Vagina (tissue), 2 donors: ENCODE measurements at regions not wholly inside any gene's neighbourhood (a gene's known extent, or its start where the extent isn't known, plus 50 kb on each side); places are given as distances from the start of the nearest gene placed in this dataset.
"Not testable (repeated sequence)": the region's sequence is repeated elsewhere in the genome, so short reads cannot be mapped to it uniquely, and the experiment has no call there.

Experiments used
- DNase-seq, 2 donors: peaks; one replicate each; pipeline ENCODE4 v3.0.0-alpha.2; 2017; ENCODE audit errors: extremely low spot score in 2 of 2
- H3K27ac ChIP-seq: fragments of 200-600 bp; sonication (generic); one replicate; pipeline ENCODE4 v1.5.1; 2019
- H3K27me3 ChIP-seq: fragments of 200-600 bp; sonication (generic); one replicate; pipeline ENCODE4 v1.5.1; 2019
- H3K36me3 ChIP-seq, 2 donors: fragments of 200-600 bp; sonication (generic); one replicate each; pipeline ENCODE4 v1.5.1; 2017 to 2019
- H3K4me1 ChIP-seq: fragments of 200-600 bp; sonication (generic); one replicate; pipeline ENCODE4 v1.5.1; 2019
- H3K4me3 ChIP-seq, 2 donors: fragments of 200-600 bp; sonication (generic); 1 replicate in 1 of 2; 2 replicates in 1 of 2; pipeline ENCODE4 v1.5.1; 2016 to 2019
- H3K9me3 ChIP-seq: fragments of 200-600 bp; sonication (generic); one replicate; pipeline ENCODE4 v1.5.1; 2019
- POLR2A ChIP-seq, 2 donors: fragments of 450-650 bp; IDR thresholded peaks; one replicate each; pipeline ENCODE4 v1.6.1; 2017; ENCODE audit warnings: antibody characterized with exemption in 2 of 2, mild to moderate bottlenecking in 2 of 2, moderate library complexity in 2 of 2
- POLR2AphosphoS5 ChIP-seq, 2 donors: sonication (generic); formaldehyde crosslinking; IDR thresholded peaks; one replicate each; pipeline ENCODE4 v1.9.0; 2017; ENCODE audit warnings: antibody characterized with exemption in 2 of 2, mild to moderate bottlenecking in 2 of 2, low read depth in 1 of 2; ENCODE audit not compliant: insufficient read depth in 1 of 2
- intact Hi-C: fragments of 100-400 bp; cut with DNase I; formaldehyde crosslinking; loops from one replicate; pipeline ENCODE4 v1.15.1; 2023
- TF ChIP-seq, protein P1 (sequence below), 3 experiments: fragments of 450-650 bp in 2 of 3; fragments of 200-600 bp in 1 of 3; sonication (generic) in 1 of 3; IDR thresholded peaks; one replicate each; pipeline ENCODE4 v1.5.1; 2017 to 2019; ENCODE audit warnings: antibody characterized with exemption in 3 of 3, mild to moderate bottlenecking in 2 of 3, moderate library complexity in 2 of 3

DNA sequence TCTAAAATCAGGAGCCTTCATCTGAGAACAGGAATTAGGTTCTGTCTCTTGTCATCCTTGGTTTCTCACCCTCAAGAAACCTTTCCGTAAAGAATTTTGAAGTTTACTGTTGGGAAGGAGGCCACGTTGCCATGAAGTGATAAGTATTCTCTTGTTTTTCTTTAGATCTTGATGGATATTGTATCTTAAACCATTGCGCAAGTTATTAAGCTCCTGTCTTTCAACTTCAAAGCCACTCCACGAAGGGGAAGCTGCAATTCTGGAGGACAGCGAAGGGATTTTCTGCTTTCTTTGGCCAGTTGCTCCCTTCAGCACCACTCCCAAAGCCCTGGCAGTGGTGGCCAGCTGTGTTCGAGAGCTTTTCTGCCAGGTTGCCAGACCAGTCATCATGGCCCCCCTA lies 198.1 kb upstream of the EXOC2 start:
- no peak for DNase-seq
- Histone ChIP-seq H3K4me3 (no peak overlapping the region), H3K4me1 (peaks cover 6% of the 10 kb centered on the region), H3K9me3 (no peaks in the 10 kb centered on the region), H3K27ac (no peak overlapping the region), H3K27me3 (no peaks in the 10 kb centered on the region), H3K36me3 (no peaks in the 10 kb centered on the region)
- intact Hi-C loops, result no loop called here
- TF ChIP-seq POLR2AphosphoS5 (IDR thresholded peaks at IDR 0.05; ENCODE audit: insufficient read depth in 1 of 2, low read depth in 1 of 2) (no peak), POLR2A (IDR thresholded peaks at IDR 0.05) (no peak)
- TF ChIP-seq, protein P1, sequence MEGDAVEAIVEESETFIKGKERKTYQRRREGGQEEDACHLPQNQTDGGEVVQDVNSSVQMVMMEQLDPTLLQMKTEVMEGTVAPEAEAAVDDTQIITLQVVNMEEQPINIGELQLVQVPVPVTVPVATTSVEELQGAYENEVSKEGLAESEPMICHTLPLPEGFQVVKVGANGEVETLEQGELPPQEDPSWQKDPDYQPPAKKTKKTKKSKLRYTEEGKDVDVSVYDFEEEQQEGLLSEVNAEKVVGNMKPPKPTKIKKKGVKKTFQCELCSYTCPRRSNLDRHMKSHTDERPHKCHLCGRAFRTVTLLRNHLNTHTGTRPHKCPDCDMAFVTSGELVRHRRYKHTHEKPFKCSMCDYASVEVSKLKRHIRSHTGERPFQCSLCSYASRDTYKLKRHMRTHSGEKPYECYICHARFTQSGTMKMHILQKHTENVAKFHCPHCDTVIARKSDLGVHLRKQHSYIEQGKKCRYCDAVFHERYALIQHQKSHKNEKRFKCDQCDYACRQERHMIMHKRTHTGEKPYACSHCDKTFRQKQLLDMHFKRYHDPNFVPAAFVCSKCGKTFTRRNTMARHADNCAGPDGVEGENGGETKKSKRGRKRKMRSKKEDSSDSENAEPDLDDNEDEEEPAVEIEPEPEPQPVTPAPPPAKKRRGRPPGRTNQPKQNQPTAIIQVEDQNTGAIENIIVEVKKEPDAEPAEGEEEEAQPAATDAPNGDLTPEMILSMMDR (IDR thresholded peaks at IDR 0.05), result no peak

DNA sequence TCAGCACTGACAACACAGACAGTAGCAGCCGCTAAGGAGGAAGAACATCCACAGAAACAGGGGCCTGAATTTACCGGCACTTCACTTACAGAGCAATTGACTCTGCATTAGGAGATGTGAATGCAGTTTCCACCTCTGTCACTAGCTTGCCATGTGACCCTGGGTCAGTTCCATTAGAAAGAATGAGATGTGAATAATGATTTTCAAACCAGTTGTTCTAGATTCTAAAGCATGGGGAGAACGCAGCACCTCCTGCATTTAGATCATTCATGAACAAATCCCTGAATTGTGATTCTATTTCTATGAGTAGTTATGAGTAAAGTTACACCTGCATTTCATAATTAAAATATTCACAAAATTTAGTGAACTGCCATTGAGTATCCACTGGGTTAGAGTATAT lies 197.3 kb upstream of the EXOC2 start:
- no peak for TF ChIP-seq POLR2AphosphoS5 (IDR thresholded peaks at IDR 0.05; ENCODE audit: insufficient read depth in 1 of 2, low read depth in 1 of 2)
- no peak for TF ChIP-seq POLR2A (IDR thresholded peaks at IDR 0.05)
- TF ChIP-seq, protein P1 (IDR thresholded peaks at IDR 0.05), result no peak
- no peaks in the 10 kb centered on the region for H3K9me3 ChIP-seq
- DNase-seq, result no peak
- H3K27me3 ChIP-seq, result no peaks in the 10 kb centered on the region
- no peaks in the 10 kb centered on the region for H3K36me3 ChIP-seq
- no peak overlapping the region for H3K4me3 ChIP-seq
- intact Hi-C loops, result no loop called here
- peaks cover 6% of the 10 kb centered on the region for H3K4me1 ChIP-seq
- H3K27ac ChIP-seq, result no peak overlapping the region

DNA sequence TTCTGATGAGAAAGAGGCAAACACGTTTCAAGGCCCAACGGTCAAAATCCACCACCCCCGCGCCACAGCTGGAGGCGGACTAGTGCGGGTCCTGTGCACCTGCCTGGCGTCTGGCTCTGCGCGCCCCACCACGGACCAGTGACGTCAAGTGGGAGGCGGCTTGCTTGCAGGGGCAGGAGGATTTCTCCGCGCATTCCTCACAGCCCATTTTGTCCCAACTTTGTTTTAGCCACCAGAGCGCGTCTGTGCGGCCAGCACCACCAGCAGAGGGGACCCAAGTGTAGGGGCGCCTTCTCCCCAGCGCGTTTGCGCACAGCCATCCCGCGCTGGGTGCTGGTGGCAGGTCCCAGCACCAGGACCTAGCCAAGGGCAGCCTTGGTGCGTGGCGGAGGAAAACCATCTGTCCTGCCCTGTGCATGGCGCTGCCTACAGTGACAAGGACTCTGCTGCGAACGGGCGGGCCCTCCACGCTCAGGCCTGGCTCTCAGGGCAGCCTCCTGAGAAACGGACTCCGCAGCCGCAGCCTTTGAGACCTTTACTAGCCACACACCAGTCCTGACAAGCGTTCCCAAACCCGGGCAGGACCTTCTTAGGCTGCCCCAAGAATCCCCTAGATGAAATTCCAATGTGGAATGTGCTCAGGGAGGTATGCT lies 194.8 kb upstream of the EXOC2 start:
- intact Hi-C loops, result no loop called here
- Histone ChIP-seq H3K4me1 (peaks cover 3% of the 10 kb centered on the region), H3K27me3 (no peaks in the 10 kb centered on the region), H3K27ac (no peak overlapping the region), H3K36me3 (no peaks in the 10 kb centered on the region), H3K9me3 (no peaks in the 10 kb centered on the region), H3K4me3 (no peak overlapping the region)
- DNase-seq, result no peak
- TF ChIP-seq POLR2A (IDR thresholded peaks at IDR 0.05) (no peak), POLR2AphosphoS5 (IDR thresholded peaks at IDR 0.05; ENCODE audit: insufficient read depth in 1 of 2, low read depth in 1 of 2) (no peak)

DNA sequence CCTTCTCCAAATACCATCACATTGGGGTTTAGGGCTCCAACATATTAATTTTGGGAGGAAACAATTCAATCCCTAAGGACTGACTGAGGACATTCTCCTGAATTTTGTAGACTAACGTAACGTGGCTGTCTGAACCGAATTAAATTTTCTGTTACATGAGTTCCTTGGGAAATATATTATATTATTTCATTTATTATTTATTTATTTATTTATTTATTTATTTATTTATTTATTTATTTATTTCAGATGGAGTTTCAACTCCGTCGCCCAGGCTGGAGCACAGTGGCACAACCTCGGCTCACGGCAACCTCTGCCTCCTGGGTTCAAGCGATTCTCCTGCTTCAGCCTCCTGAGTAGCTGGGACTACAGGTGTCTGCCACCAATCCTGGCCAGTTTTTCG lies 193.2 kb upstream of the EXOC2 start:
- DNase-seq, H3K4me1 ChIP-seq, H3K27me3 ChIP-seq, H3K36me3 ChIP-seq, H3K9me3 ChIP-seq, intact Hi-C loops, H3K27ac ChIP-seq, H3K4me3 ChIP-seq: not testable (repeated sequence)

DNA sequence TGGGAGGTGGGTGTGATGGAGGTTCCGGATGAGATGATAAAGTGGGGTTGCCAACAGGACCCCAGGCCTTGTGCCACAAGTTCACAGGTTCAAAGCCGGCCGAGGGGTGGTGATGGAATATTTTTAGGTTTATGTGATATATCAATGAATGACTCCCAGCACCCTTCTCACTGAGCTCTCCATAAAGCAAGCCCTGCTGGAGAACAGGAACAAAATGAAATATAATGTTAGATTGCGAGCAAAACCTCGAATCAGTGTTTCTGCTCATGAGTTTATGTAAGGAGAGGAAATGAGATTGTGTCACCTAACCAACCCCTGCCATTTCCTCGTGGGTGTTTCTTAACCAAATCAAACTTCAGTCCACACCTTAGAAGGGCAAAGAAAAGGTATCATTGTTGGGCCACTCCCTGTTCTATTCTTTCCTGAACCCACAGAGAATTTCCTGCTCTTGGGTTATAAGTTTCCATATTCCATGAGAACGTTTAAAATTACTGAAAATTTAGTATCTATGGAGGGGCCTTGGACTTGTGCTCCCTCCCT lies 192.2 kb upstream of the EXOC2 start:
- Histone ChIP-seq H3K27me3 (no peaks in the 10 kb centered on the region), H3K9me3 (no peaks in the 10 kb centered on the region), H3K4me3 (no peak overlapping the region), H3K36me3 (no peaks in the 10 kb centered on the region), H3K27ac (no peak overlapping the region), H3K4me1 (no peaks in the 10 kb centered on the region)
- TF ChIP-seq POLR2A (IDR thresholded peaks at IDR 0.05), result no peak
- no peak for DNase-seq
- intact Hi-C loops, result no loop called here

DNA sequence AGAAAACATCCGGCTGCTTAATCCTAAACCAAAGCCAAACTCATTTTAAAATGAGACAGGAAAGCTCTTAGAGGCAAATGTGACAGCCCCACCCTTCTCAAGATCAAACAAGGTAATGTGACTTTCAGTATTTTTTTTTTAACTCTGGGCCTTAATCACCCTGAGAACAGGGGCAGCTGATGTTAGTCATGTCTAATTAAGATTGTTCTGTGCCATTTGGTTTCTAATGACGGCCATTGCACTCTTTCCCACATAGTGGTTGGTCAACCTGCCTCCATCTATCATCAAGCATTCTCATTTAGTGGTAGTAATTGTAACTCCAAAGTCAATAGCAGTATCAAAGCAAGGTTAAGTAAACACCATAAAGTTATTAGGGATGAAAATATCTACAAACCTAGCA lies 191.6 kb upstream of the EXOC2 start:
- Histone ChIP-seq H3K4me3 (no peak overlapping the region), H3K36me3 (no peaks in the 10 kb centered on the region), H3K27ac (no peak overlapping the region), H3K9me3 (no peaks in the 10 kb centered on the region), H3K4me1 (no peaks in the 10 kb centered on the region), H3K27me3 (no peaks in the 10 kb centered on the region)
- intact Hi-C loops, result no loop called here
- TF ChIP-seq, protein P1 (IDR thresholded peaks at IDR 0.05), result no peak
- TF ChIP-seq POLR2AphosphoS5 (IDR thresholded peaks at IDR 0.05; ENCODE audit: insufficient read depth in 1 of 2, low read depth in 1 of 2) (peak in 1 of 2 donors; percentile 22), POLR2A (IDR thresholded peaks at IDR 0.05) (no peak)
- no peak for DNase-seq
